ENCODE measurements at regions not wholly inside any gene's neighbourhood (a gene's known extent, or its start where the extent isn't known, plus 50 kb on each side); places are given as distances from the start of the nearest gene placed in this dataset.

DNA sequence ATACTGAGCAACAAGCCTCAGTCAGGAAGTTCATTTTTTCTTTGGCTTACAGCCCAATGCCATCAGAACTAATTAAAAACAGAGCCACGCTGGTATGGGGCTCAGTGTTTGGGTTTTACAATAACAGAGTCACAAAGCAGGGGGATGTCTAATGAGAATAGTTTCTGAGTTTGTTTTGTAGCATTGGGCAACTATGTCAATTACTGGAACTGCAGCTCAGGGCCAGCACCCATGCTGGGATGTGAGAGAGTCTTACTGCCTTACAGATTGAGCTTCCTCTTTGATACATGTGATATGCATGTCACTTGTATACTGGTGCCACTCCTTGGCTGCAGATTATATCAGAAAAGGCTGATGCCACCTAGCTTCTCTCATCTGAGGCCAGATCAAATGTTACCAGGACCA lies 117.6 kb downstream of the TFAP2B start:
- TF ChIP-seq, protein P1, sequence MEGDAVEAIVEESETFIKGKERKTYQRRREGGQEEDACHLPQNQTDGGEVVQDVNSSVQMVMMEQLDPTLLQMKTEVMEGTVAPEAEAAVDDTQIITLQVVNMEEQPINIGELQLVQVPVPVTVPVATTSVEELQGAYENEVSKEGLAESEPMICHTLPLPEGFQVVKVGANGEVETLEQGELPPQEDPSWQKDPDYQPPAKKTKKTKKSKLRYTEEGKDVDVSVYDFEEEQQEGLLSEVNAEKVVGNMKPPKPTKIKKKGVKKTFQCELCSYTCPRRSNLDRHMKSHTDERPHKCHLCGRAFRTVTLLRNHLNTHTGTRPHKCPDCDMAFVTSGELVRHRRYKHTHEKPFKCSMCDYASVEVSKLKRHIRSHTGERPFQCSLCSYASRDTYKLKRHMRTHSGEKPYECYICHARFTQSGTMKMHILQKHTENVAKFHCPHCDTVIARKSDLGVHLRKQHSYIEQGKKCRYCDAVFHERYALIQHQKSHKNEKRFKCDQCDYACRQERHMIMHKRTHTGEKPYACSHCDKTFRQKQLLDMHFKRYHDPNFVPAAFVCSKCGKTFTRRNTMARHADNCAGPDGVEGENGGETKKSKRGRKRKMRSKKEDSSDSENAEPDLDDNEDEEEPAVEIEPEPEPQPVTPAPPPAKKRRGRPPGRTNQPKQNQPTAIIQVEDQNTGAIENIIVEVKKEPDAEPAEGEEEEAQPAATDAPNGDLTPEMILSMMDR (IDR thresholded peaks at IDR 0.05; ENCODE audit: insufficient read depth, low read length, poor library complexity, severe bottlenecking): no peak
- TF ChIP-seq EZH2phosphoT487 (conservative IDR thresholded peaks at IDR 0.05; ENCODE audit: low read length): no peak
